Endothelial cell of umbilical vein (primary cell): ENCODE measurements at regions not wholly inside any gene's neighbourhood (a gene's known extent, or its start where the extent isn't known, plus 50 kb on each side); places are given as distances from the start of the nearest gene placed in this dataset.

Source experiments
- BruUV-seq: library from RNA; stranded (reverse); fragments of 400-500 nt; replicated peaks from 2 replicates; lab custom pipeline; 2021; lab: Mats Ljungman, UMichigan
- CTCF ChIA-PET: fragments of 300-600, 350-600 bp; sonication (Branson Sonifier 250); formaldehyde crosslinking; loops from one replicate; lab custom pipeline; 2021; ENCODE audit warnings: antibody characterized with exemption, inconsistent platforms; lab: Charles Lee
- POLR2A ChIA-PET: fragments of 300-600, 350-600 bp; sonication (Branson Sonifier 250); formaldehyde crosslinking; loops from one replicate; lab custom pipeline; 2021; ENCODE audit warnings: antibody characterized with exemption, inconsistent platforms; lab: Charles Lee
- DNase-seq: peaks from one replicate; pipeline ENCODE4 v3.0.0-alpha.2; 2011; ENCODE audit warnings: low read depth, low spot score
- FAIRE-seq: peaks from 2 replicates; lab custom pipeline; 2011; peaks lifted over from hg19 to GRCh38; lab: Jason Lieb, UNC
- H2AFZ ChIP-seq: 2 replicates; pipeline ENCODE4 v1.6.0; 2012; ENCODE audit warnings: low read depth, low read length, control low read depth, inconsistent platforms
- H3K27ac ChIP-seq: 2 replicates; pipeline ENCODE4 v1.5.1; 2011; ENCODE audit warnings: low read depth, mild to moderate bottlenecking, control low read depth, low read length, moderate library complexity; ENCODE audit not compliant: insufficient read depth
- H3K27me3 ChIP-seq, 2 experiments: 2 replicates each; pipeline versions ENCODE4 v1.6.0 to v1.6.1; 2011; ENCODE audit warnings: low read length in 2 of 2, mixed read lengths in 1 of 2; ENCODE audit not compliant: control insufficient read depth in 2 of 2, insufficient read depth in 2 of 2
- H3K36me3 ChIP-seq, 2 experiments: 2 replicates in 1 of 2; 3 replicates in 1 of 2; pipeline ENCODE4 v1.5.1; 2011; ENCODE audit warnings: low read length in 2 of 2, mild to moderate bottlenecking in 1 of 2, moderate library complexity in 1 of 2; ENCODE audit not compliant: control insufficient read depth in 2 of 2, insufficient read depth in 2 of 2; ENCODE audit errors: extremely low read depth in 1 of 2
- H3K4me1 ChIP-seq: 3 replicates; pipeline ENCODE4 v1.5.1; 2011; ENCODE audit warnings: mild to moderate bottlenecking, low read length; ENCODE audit not compliant: control insufficient read depth, insufficient read depth; ENCODE audit errors: extremely low read depth
- H3K4me2 ChIP-seq: 2 replicates; pipeline ENCODE4 v1.6.1; 2011; ENCODE audit warnings: low read length, control low read depth, mixed read lengths; ENCODE audit not compliant: insufficient read depth
- H3K4me3 ChIP-seq, 3 experiments: fragments of 200-600 bp in 1 of 3; sonication (generic), shearing (Covaris generic) in 1 of 3; replicated peaks in 1 of 3; 2 replicates each; pipeline ENCODE4 v1.5.1; 2011 to 2016; ENCODE audit warnings: control low read depth in 3 of 3, low read length in 3 of 3, mild to moderate bottlenecking in 2 of 3, inconsistent platforms in 1 of 3, low read depth in 1 of 3, moderate library complexity in 1 of 3; ENCODE audit not compliant: insufficient read depth in 1 of 3
- H3K79me2 ChIP-seq: 2 replicates; pipeline ENCODE4 v1.6.0; 2012; ENCODE audit warnings: low read length, inconsistent platforms; ENCODE audit not compliant: control insufficient read depth, insufficient read depth
- H3K9ac ChIP-seq: replicated peaks from 2 replicates; pipeline ENCODE3; 2011; ENCODE audit warnings: low read length, control low read depth; ENCODE audit not compliant: insufficient read depth; ENCODE audit errors: extremely low read depth
- H3K9me1 ChIP-seq: replicated peaks from 3 replicates; pipeline ENCODE4 v1.6.0; 2011; ENCODE audit warnings: mild to moderate bottlenecking, low read length; ENCODE audit not compliant: control insufficient read depth, insufficient read depth; ENCODE audit errors: extremely low read depth
- H3K9me3 ChIP-seq: replicated peaks from 2 replicates; pipeline ENCODE4 v1.5.1; 2012; ENCODE audit warnings: low read length, inconsistent platforms; ENCODE audit not compliant: control insufficient read depth, insufficient read depth
- H4K20me1 ChIP-seq: replicated peaks from 2 replicates; pipeline ENCODE3; 2011; ENCODE audit warnings: mild to moderate bottlenecking, low read length; ENCODE audit not compliant: control insufficient read depth, insufficient read depth; ENCODE audit errors: extremely low read depth
- EZH2 ChIP-seq: IDR thresholded peaks from 2 replicates; pipeline ENCODE4 v1.6.1; 2012; ENCODE audit warnings: borderline replicate concordance, low read depth, mild to moderate bottlenecking, moderate library complexity, low read length, inconsistent platforms; ENCODE audit not compliant: severe bottlenecking
- FOS ChIP-seq: IDR thresholded peaks from 2 replicates; pipeline ENCODE4 v1.6.1; 2011; ENCODE audit warnings: mild to moderate bottlenecking, low read length, moderate library complexity, borderline replicate concordance; ENCODE audit not compliant: insufficient read depth
- GATA2 ChIP-seq: IDR thresholded peaks from 2 replicates; pipeline ENCODE4 v1.7.0; 2011; ENCODE audit warnings: low read depth, mild to moderate bottlenecking, moderate library complexity, mixed read lengths, low read length; ENCODE audit not compliant: insufficient read length, insufficient read depth
- JUN ChIP-seq: IDR thresholded peaks from 2 replicates; pipeline ENCODE4 v1.6.1; 2011; ENCODE audit warnings: borderline replicate concordance, low read depth; ENCODE audit not compliant: insufficient read length, insufficient read depth
- MYC ChIP-seq: IDR thresholded peaks from one replicate; pipeline ENCODE4 v1.6.1; 2011; ENCODE audit warnings: mild to moderate bottlenecking, low read depth, low read length
- POLR2A ChIP-seq: IDR thresholded peaks from 2 replicates; pipeline ENCODE4 v1.6.1; 2012; ENCODE audit warnings: low read depth, mild to moderate bottlenecking, control low read depth, low read length
- POLR2AphosphoS5 ChIP-seq: IDR thresholded peaks from 2 replicates; pipeline ENCODE4 v1.6.1; 2012; ENCODE audit warnings: low read depth, mild to moderate bottlenecking, control low read depth, low read length, moderate library complexity; ENCODE audit not compliant: insufficient read depth
- dilution Hi-C: fragments of 300-500 bp; cut with MboI; formaldehyde crosslinking; loops from one replicate; pipeline ENCODE4 v1.15.0; 2019; ENCODE audit warnings: low sequenced_read_pairs; ENCODE audit not compliant: extremely low pct_ligation_motif_present
- intact Hi-C: fragments of 100-400 bp; cut with micrococcal nuclease; formaldehyde crosslinking; loops from one replicate; pipeline ENCODE4 v1.10.0; 2022
- TF ChIP-seq, protein P1 (sequence below), 2 donors: IDR thresholded peaks; 1 replicate in 1 of 2; 2 replicates in 1 of 2; pipeline ENCODE4 v1.5.1; 2011; ENCODE audit warnings: low read length in 2 of 2, mild to moderate bottlenecking in 2 of 2, moderate library complexity in 2 of 2, control low read depth in 1 of 2, inconsistent platforms in 1 of 2, low read depth in 1 of 2; ENCODE audit not compliant: insufficient read depth in 1 of 2; ENCODE audit errors: extremely low read depth in 1 of 2

DNA sequence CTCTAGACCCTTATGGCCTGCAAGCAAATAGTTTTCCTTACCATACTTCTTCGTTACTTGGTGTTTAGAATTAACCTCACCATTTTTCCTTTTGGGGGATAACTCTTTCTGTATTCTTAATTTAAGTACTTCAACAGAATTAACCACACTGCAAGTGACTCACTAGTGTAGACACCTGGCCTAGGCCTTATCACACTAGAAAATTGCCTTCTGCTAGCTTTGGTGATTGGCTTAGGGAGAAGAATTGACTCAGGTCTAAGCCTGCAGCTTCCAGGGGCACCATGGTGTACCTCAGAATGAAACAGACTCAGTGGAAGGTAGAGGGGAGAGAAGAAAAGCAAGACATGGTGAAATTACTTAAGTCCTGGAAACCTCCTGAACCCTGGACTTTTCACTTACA lies 112.8 kb upstream of the HMHB1 start:
- TF ChIP-seq GATA2 (no peak), POLR2A (no peak), POLR2AphosphoS5 (no peak), MYC (no peak)
- dilution Hi-C loops: no loop called here
- H3K79me2 ChIP-seq: no peaks in the 10 kb centered on the region
- H3K4me3 ChIP-seq: no peak overlapping the region
- no peaks in the 10 kb centered on the region for H4K20me1 ChIP-seq
- no peak overlapping the region for H3K9ac ChIP-seq
- H3K9me3 ChIP-seq: no peaks in the 10 kb centered on the region
- H3K27ac ChIP-seq: no peak overlapping the region
- no peak for DNase-seq
- H3K4me1 ChIP-seq: no peaks in the 10 kb centered on the region
- H3K27me3 ChIP-seq: no peaks in the 10 kb centered on the region
- intact Hi-C loops: no loop called here
- ChIA-PET POLR2A (no interaction called here), CTCF (no interaction called here)
- H3K4me2 ChIP-seq: no peak overlapping the region
- no peaks in the 10 kb centered on the region for H3K9me1 ChIP-seq
- no peak overlapping the region for H2AFZ ChIP-seq
- FAIRE-seq: no peak
- no TSS peak for BruUV-seq
- no peaks in the 10 kb centered on the region for H3K36me3 ChIP-seq

DNA sequence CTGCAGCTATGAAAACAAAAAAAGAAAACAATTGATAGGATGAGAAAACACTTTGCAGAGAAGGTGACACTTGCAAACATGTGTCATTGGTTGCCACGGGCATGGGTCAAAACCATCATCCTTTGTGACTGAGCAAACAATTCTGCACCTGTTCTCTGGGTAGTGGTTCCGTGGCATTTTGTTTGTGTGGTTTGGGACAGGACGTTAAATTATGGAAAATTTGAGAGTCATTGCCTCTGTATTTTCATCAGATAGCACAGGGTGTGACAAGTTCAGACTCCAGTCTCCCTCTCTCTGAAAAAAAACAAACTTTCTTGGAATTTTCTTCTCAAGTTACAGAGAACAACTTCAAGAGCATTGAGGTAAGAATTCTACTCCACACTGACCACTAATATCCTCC lies 113.4 kb upstream of the HMHB1 start:
- DNase-seq: no peak
- Histone ChIP-seq H3K4me1 (no peaks in the 10 kb centered on the region), H3K27ac (no peak overlapping the region), H3K36me3 (no peaks in the 10 kb centered on the region), H3K79me2 (no peaks in the 10 kb centered on the region), H3K4me3 (no peak overlapping the region), H3K9ac (no peak overlapping the region), H3K9me3 (no peaks in the 10 kb centered on the region), H3K27me3 (no peaks in the 10 kb centered on the region), H3K9me1 (no peaks in the 10 kb centered on the region), H4K20me1 (no peaks in the 10 kb centered on the region), H3K4me2 (no peak overlapping the region), H2AFZ (no peak overlapping the region)
- intact Hi-C loops: no loop called here
- ChIA-PET CTCF (no interaction called here), POLR2A (no interaction called here)
- BruUV-seq: no TSS peak
- FAIRE-seq: no peak
- dilution Hi-C loops: no loop called here
- no peak for TF ChIP-seq FOS
- no peak for TF ChIP-seq MYC
- TF ChIP-seq, protein P1, sequence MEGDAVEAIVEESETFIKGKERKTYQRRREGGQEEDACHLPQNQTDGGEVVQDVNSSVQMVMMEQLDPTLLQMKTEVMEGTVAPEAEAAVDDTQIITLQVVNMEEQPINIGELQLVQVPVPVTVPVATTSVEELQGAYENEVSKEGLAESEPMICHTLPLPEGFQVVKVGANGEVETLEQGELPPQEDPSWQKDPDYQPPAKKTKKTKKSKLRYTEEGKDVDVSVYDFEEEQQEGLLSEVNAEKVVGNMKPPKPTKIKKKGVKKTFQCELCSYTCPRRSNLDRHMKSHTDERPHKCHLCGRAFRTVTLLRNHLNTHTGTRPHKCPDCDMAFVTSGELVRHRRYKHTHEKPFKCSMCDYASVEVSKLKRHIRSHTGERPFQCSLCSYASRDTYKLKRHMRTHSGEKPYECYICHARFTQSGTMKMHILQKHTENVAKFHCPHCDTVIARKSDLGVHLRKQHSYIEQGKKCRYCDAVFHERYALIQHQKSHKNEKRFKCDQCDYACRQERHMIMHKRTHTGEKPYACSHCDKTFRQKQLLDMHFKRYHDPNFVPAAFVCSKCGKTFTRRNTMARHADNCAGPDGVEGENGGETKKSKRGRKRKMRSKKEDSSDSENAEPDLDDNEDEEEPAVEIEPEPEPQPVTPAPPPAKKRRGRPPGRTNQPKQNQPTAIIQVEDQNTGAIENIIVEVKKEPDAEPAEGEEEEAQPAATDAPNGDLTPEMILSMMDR (IDR thresholded peaks at IDR 0.05; ENCODE audit: extremely low read depth in 1 of 2, insufficient read depth in 1 of 2, low read depth in 1 of 2, low read length in 2 of 2): no peak
- TF ChIP-seq GATA2: no peak
- TF ChIP-seq JUN: no peak
- TF ChIP-seq EZH2: no peak
